Neuronal stem cell (in vitro differentiated cells): ENCODE measurements at regions not wholly inside any gene's neighbourhood (a gene's known extent, or its start where the extent isn't known, plus 50 kb on each side); places are given as distances from the start of the nearest gene placed in this dataset.
A peak's percentile ranks its signal among the peaks of the same experiment; 100 is the strongest.

Experiments
- DNase-seq: peaks from one replicate; pipeline ENCODE4 v3.0.0-alpha.2; 2013; ENCODE audit warnings: low spot score
- H2AFZ ChIP-seq: one replicate; pipeline ENCODE4 v1.6.1; 2013; ENCODE audit warnings: mild to moderate bottlenecking, low read length, inconsistent platforms
- H2AK5ac ChIP-seq: 2 replicates; pipeline ENCODE4 v1.6.1; 2013; ENCODE audit warnings: low read depth, mild to moderate bottlenecking, inconsistent platforms, low read length, moderate library complexity, mixed read lengths
- H2BK120ac ChIP-seq: 2 replicates; pipeline ENCODE4 v1.6.1; 2013; ENCODE audit warnings: low read depth, mild to moderate bottlenecking, inconsistent platforms, low read length, moderate library complexity, mixed read lengths
- H2BK12ac ChIP-seq: one replicate; pipeline ENCODE4 v1.6.1; 2013; ENCODE audit warnings: low read length, inconsistent platforms
- H2BK15ac ChIP-seq: 2 replicates; pipeline ENCODE4 v1.6.1; 2013; ENCODE audit warnings: mild to moderate bottlenecking, low read length, inconsistent platforms, mixed read lengths
- H2BK5ac ChIP-seq: one replicate; pipeline ENCODE4 v1.6.1; 2013; ENCODE audit warnings: inconsistent platforms, mild to moderate bottlenecking, low read length, moderate library complexity
- H3K14ac ChIP-seq: one replicate; pipeline ENCODE4 v1.6.1; 2013; ENCODE audit warnings: low read length, inconsistent platforms
- H3K18ac ChIP-seq: 2 replicates; pipeline ENCODE4 v1.6.1; 2013; ENCODE audit warnings: low read length, inconsistent platforms
- H3K23ac ChIP-seq: 2 replicates; pipeline ENCODE4 v1.6.1; 2013; ENCODE audit warnings: low read depth, mild to moderate bottlenecking, mixed read lengths, low read length, inconsistent platforms; ENCODE audit not compliant: poor library complexity
- H3K27ac ChIP-seq: replicated peaks from 3 replicates; pipeline ENCODE4 v1.5.1; 2013; ENCODE audit warnings: low read length, inconsistent platforms
- H3K27me3 ChIP-seq, 3 experiments: 2 replicates each; pipeline ENCODE4 v1.6.1; 2013; ENCODE audit warnings: low read length in 3 of 3, mild to moderate bottlenecking in 2 of 3, inconsistent platforms in 1 of 3, low read depth in 1 of 3, mixed read lengths in 1 of 3, moderate library complexity in 1 of 3; ENCODE audit not compliant: control insufficient read depth in 3 of 3, insufficient read depth in 3 of 3
- H3K36me3 ChIP-seq, 2 donors: replicated peaks in 1 of 2; 2 replicates each; pipeline ENCODE4 v1.6.1; 2013; ENCODE audit warnings: low read length in 2 of 2; ENCODE audit not compliant: control insufficient read depth in 2 of 2, insufficient read depth in 2 of 2
- H3K4ac ChIP-seq: 2 replicates; pipeline ENCODE4 v1.6.1; 2013; ENCODE audit warnings: inconsistent platforms, mild to moderate bottlenecking, low read length, moderate library complexity
- H3K4me1 ChIP-seq, 2 donors: 1 replicate in 1 of 2; 2 replicates in 1 of 2; pipeline ENCODE4 v1.6.1; 2013; ENCODE audit warnings: low read length in 2 of 2, low read depth in 1 of 2; ENCODE audit not compliant: control insufficient read depth in 2 of 2, insufficient read depth in 1 of 2
- H3K4me2 ChIP-seq: one replicate; pipeline ENCODE4 v1.6.1; 2013; ENCODE audit warnings: mild to moderate bottlenecking, low read length, inconsistent platforms; ENCODE audit not compliant: insufficient read depth, poor library complexity, severe bottlenecking
- H3K4me3 ChIP-seq, 2 donors: 2 replicates each; pipeline ENCODE4 v1.5.1; 2013; ENCODE audit warnings: low read length in 2 of 2, mild to moderate bottlenecking in 2 of 2, inconsistent platforms in 1 of 2, moderate library complexity in 1 of 2
- H3K79me1 ChIP-seq: one replicate; pipeline ENCODE4 v1.6.1; 2013; ENCODE audit warnings: low read depth, mild to moderate bottlenecking, inconsistent platforms, low read length, moderate library complexity
- H3K9ac ChIP-seq: one replicate; pipeline ENCODE4 v1.6.1; 2013; ENCODE audit warnings: mild to moderate bottlenecking, low read depth, low read length, inconsistent platforms; ENCODE audit not compliant: poor library complexity
- H3K9me3 ChIP-seq, 2 donors: replicated peaks in 1 of 2; 2 replicates each; pipeline versions ENCODE3 to v1.6.1; 2013; ENCODE audit warnings: low read length in 2 of 2, mild to moderate bottlenecking in 2 of 2, inconsistent platforms in 1 of 2, low read depth in 1 of 2, mixed read lengths in 1 of 2, moderate library complexity in 1 of 2; ENCODE audit not compliant: control insufficient read depth in 2 of 2, insufficient read depth in 1 of 2
- H4K8ac ChIP-seq: one replicate; pipeline ENCODE4 v1.6.1; 2013; ENCODE audit warnings: low read depth, mild to moderate bottlenecking, inconsistent platforms, low read length, moderate library complexity
- H4K91ac ChIP-seq: one replicate; pipeline ENCODE4 v1.6.1; 2013; ENCODE audit warnings: low read length, low read depth, mild to moderate bottlenecking, inconsistent platforms; ENCODE audit not compliant: poor library complexity
- WGBS, 2 donors: extraction: QIAGEN DNeasy Blood & Tissue Kit; methylation state at CpG; one replicate each; pipeline ENCODE4 v1.1.7; 2013; ENCODE audit warnings: missing lambda C conversion rate in 2 of 2, mixed read lengths in 1 of 2; ENCODE audit not compliant: insufficient read length in 2 of 2, insufficient replicate concordance in 1 of 2; ENCODE audit errors: extremely low coverage in 2 of 2; 5-methylcytosine and 5-hydroxymethylcytosine counted together

DNA sequence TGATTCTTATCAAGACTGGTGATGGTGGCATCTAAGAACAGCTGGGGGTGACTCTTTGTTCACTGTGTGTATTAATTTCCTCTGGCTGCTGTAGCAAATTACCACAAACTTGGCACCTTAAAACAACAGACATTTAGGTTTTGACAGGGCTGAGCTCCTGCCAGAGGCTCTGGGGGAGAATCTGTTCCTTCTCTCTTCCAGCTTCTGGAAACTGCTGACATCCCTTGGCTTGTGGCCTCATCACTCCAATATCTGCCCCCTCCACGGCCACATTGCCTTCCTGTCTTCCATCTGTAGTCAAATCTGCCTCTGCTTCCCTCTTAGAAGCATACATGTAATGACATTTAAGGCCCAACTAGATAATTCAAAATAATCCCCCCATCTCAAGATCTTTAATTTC is 274.9 kb downstream of the PRL start:
- no CpG with 5 or more reads among the region's 1 CpG for WGBS, 2 donors

DNA sequence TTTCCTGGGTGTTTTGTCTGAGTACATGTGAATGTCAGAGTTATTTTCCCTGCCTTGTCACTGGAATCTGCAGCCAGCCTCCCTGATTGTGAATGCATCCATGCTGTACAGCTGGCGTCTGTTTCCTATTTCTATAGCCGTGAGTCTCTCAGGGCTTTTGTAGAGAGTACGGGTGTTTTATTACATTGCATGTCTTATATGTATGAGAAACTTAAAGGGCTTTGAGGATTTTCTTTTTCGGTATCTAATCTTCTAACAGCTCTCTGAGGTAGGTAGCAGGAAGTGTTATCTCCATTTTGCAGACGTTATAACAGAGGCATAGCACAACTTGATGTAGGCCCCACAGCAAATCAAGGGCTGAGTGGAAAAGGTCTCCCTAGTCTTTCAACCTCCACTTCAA is 272.9 kb downstream of the PRL start:
- peaks cover 2 to 16% of the 10 kb centered on the region in 2 donors for H3K9me3 ChIP-seq
- no peak overlapping the region for H3K18ac ChIP-seq
- no peak overlapping the region for H3K23ac ChIP-seq
- H3K36me3 ChIP-seq: peaks cover 0 to 38% of the 10 kb centered on the region in 2 donors
- no peak overlapping the region for H3K4me3 ChIP-seq
- H2AK5ac ChIP-seq: no peak overlapping the region
- H3K4ac ChIP-seq: no peak overlapping the region
- H3K27ac ChIP-seq: no peak overlapping the region
- H3K4me2 ChIP-seq: no peak overlapping the region
- no peak overlapping the region for H4K8ac ChIP-seq
- H2BK12ac ChIP-seq: no peak overlapping the region
- no peak for DNase-seq
- no peak overlapping the region for H2BK5ac ChIP-seq
- no peak overlapping the region for H2AFZ ChIP-seq
- H3K4me1 ChIP-seq: peaks cover 6 to 30% of the 10 kb centered on the region in 2 donors
- H3K79me1 ChIP-seq: no peaks in the 10 kb centered on the region
- no peak overlapping the region for H2BK120ac ChIP-seq
- H3K9ac ChIP-seq: no peak overlapping the region
- H2BK15ac ChIP-seq: no peak overlapping the region
- no peaks in the 10 kb centered on the region for H3K27me3 ChIP-seq
- no CpG with 5 or more reads among the region's 5 CpGs for WGBS, 2 donors
- no peak overlapping the region for H4K91ac ChIP-seq
- no peak overlapping the region for H3K14ac ChIP-seq

More for the DNA sequence above, 274.9 kb downstream of the PRL start:
- Histone ChIP-seq H3K9ac (no peak overlapping the region), H3K4ac (no peak overlapping the region), H3K23ac (no peak overlapping the region), H3K4me3 (no peak overlapping the region), H3K27me3 (no peaks in the 10 kb centered on the region), H2AK5ac (no peak overlapping the region), H3K36me3 (peaks cover 0 to 33% of the 10 kb centered on the region in 2 donors), H2BK120ac (no peak overlapping the region), H3K79me1 (no peaks in the 10 kb centered on the region), H3K14ac (no peak overlapping the region), H3K4me1 (peaks cover 5 to 24% of the 10 kb centered on the region in 2 donors), H3K4me2 (no peak overlapping the region), H2BK5ac (no peak overlapping the region), H2BK12ac (no peak overlapping the region), H4K8ac (no peak overlapping the region), H2AFZ (no peak overlapping the region), H3K9me3 (peaks cover 2 to 16% of the 10 kb centered on the region in 2 donors), H2BK15ac (no peak overlapping the region), H3K27ac (no peak overlapping the region), H3K18ac (no peak overlapping the region), H4K91ac (no peak overlapping the region)
- DNase-seq: no peak

DNA sequence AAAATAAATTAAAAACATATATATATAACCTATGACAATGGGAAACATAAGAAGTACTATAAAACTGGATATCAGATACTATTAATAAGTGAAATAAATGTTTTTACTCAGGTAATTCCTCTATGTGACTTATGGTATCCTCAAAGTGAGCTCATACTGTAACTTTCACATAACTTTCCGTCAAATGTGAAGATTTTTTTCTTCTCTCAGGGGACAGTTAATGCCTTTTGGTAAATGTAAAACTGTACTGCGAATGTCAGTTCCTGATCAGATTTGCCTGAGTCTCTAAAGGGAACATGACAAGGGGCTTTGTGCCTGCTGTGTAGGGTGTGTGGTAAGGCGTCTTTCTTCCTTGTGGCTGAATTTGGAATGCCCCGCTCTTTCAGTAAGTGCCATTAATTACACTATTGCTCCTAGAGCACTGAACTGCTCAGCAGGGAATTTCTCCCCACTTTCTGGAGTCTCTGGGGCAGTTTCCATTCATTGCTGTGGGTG is 271.8 kb downstream of the PRL start:
- Histone ChIP-seq H3K18ac (no peak overlapping the region), H4K8ac (no peak overlapping the region), H3K4me2 (no peak overlapping the region), H3K27me3 (no peaks in the 10 kb centered on the region), H2AK5ac (no peak overlapping the region), H3K14ac (no peak overlapping the region), H3K27ac (no peak overlapping the region), H2BK5ac (no peak overlapping the region), H3K36me3 (peaks cover 0 to 43% of the 10 kb centered on the region in 2 donors), H2BK120ac (no peak overlapping the region), H2BK12ac (no peak overlapping the region), H3K79me1 (no peaks in the 10 kb centered on the region), H3K9me3 (peaks cover 2 to 16% of the 10 kb centered on the region in 2 donors), H4K91ac (no peak overlapping the region), H2BK15ac (no peak overlapping the region), H3K4me1 (peaks cover 6 to 30% of the 10 kb centered on the region in 2 donors), H3K4ac (no peak overlapping the region), H3K23ac (no peak overlapping the region), H2AFZ (peak overlapping the region; percentile 15), H3K4me3 (no peak overlapping the region), H3K9ac (no peak overlapping the region)
- no peak for DNase-seq
- no CpG with 5 or more reads among the region's 4 CpGs for WGBS, 2 donors

DNA sequence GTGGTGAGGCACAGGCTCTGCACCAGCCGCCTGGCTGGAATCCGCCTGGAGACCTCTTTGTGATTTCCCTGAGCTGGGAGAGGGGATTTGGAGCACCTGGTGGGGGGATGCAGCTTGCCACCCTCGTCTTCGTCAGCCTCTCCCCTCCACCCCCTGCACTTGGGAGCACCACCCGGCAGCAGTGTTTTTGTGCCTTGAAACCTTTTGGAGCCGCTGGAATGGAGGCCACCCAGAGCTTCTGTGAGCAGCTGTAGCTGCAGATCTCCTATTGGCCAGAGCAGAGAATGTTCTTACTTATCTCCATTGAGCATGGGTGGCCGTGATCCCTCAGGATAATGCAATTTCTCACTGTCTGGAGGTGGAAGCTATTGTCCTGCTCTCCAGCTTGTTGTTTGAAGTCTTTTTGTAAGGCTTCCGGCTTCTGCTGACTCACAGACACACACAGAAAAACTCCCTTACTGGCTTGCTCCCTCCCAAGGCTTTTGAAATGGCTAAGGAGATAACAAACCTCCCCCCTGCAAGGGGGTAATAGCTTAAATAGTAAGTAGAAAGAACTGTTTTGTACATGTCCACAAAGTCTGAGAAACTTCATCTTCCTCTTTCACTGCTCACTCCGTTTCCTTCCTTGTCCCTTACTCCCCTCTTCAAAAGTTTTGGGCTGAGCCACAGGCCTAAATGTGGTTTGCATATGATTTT is 271.2 kb downstream of the PRL start:
- H2BK12ac ChIP-seq: no peak overlapping the region
- H3K36me3 ChIP-seq: peaks cover 0 to 41% of the 10 kb centered on the region in 2 donors
- no peak overlapping the region for H2BK120ac ChIP-seq
- peak; percentile 66 for DNase-seq
- H2AK5ac ChIP-seq: no peak overlapping the region
- no peak overlapping the region for H2BK15ac ChIP-seq
- H3K9me3 ChIP-seq: peaks cover 2 to 16% of the 10 kb centered on the region in 2 donors
- no peaks in the 10 kb centered on the region for H3K27me3 ChIP-seq
- H3K18ac ChIP-seq: no peak overlapping the region
- H3K9ac ChIP-seq: no peak overlapping the region
- H3K4me2 ChIP-seq: no peak overlapping the region
- no peak overlapping the region for H3K4me3 ChIP-seq
- no peak overlapping the region for H3K14ac ChIP-seq
- no peak overlapping the region for H3K23ac ChIP-seq
- H2BK5ac ChIP-seq: no peak overlapping the region
- no peaks in the 10 kb centered on the region for H3K79me1 ChIP-seq
- H3K4me1 ChIP-seq: peaks cover 6 to 30% of the 10 kb centered on the region in 2 donors
- no peak overlapping the region for H4K91ac ChIP-seq
- no peak overlapping the region for H3K27ac ChIP-seq
- peak overlapping the region; percentile 15 for H2AFZ ChIP-seq
- H3K4ac ChIP-seq: no peak overlapping the region
- H4K8ac ChIP-seq: no peak overlapping the region
- no CpG with 5 or more reads among the region's 9 CpGs for WGBS, 2 donors
